ENCODE measurements at regions not wholly inside any gene's neighbourhood (a gene's known extent, or its start where the extent isn't known, plus 50 kb on each side); places are given as distances from the start of the nearest gene placed in this dataset.
"Not testable (repeated sequence)": the region's sequence is repeated elsewhere in the genome, so short reads cannot be mapped to it uniquely, and the experiment has no call there.

- DNase-seq = not testable (repeated sequence)
Measured at GRCh38 chrX:1053600-1053999, 158.8 kb downstream of the CRLF2 start.

DNA sequence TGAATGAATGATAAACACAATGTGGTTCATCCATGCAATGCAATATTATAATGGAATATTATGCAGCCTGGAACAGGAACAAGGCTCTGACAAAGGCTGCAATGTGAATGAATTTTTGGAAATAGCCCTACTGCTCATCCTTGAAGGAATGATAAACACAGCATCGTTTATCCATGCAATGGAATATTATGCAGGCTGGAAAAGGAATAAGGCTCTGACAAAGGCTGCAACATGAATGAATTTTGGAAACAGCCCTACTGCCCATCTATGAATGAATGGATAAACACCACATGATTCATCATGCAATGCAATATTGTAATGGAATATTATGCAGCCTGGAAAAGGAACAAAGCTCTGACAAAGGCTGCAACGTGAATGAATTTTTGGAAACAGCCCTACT is 159.4 kb downstream of the CRLF2 start:
- no peak for DNase-seq

DNA sequence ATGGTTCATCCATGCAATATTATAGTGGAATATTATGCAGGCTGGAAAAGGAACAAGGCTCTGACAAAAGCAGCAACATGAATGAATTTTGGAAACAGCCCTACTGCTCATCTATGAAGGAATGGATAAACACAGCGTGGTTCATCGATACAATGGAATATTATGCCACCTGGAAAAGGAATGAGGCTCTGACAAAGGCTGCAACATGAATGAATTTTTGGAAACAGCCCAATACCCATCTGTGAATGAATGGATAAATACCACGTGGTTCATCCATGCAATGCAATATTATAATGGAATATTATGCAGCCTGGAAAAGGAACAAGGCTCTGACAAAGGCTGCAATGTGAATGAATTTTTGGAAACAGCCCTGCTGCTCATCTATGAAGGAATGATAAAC is 160.4 kb downstream of the CRLF2 start:
- DNase-seq = no peak

DNA sequence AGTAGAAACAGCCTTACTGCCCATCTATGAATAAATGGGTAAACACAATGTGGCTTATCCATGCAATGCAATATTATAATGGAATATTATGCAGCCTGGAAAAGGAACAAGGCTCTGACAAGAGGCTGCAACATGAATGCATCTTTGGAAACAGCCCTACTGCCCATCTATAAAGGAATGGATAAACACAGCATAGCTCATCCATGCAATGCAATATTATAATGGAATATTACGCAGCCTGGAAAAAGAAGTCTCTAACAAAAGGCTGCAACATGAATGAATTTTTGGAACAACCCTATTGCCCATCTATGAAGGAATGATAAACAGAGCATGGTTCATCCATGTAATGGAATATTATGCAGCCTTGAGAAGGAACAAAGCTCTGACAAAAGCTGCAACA is 161.0 kb downstream of the CRLF2 start:
- DNase-seq = no peak

- DNase-seq = no peak
Measured at GRCh38 chrX:1045680-1046314, 166.7 kb downstream of the CRLF2 start.

DNA sequence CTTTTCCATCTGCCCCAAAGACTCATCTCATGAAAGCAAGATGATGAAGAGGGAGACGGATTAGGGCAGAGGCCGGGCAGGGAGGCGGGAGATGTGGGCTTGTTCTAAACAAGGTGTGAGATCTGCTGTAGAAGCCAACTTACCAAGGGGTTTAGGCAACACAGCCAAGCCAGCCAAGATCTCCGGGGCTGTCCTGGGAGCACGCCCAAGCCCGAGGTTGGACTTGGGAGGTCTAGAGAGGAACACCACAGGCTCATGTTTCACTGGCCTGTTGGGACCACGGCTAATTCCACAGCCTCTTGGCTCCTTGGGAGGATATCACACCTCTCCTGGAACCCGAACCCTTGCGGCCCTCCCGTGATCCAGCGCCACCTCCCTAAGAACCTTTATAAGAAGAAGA is 171.4 kb downstream of the CRLF2 start:
- DNase-seq = no peak

- DNase-seq = not testable (repeated sequence)
Measured at GRCh38 chrX:1035931-1036330, 176.5 kb downstream of the CRLF2 start.

- DNase-seq = no peak
Measured at GRCh38 chrX:1035206-1035605, 177.2 kb downstream of the CRLF2 start.

DNA sequence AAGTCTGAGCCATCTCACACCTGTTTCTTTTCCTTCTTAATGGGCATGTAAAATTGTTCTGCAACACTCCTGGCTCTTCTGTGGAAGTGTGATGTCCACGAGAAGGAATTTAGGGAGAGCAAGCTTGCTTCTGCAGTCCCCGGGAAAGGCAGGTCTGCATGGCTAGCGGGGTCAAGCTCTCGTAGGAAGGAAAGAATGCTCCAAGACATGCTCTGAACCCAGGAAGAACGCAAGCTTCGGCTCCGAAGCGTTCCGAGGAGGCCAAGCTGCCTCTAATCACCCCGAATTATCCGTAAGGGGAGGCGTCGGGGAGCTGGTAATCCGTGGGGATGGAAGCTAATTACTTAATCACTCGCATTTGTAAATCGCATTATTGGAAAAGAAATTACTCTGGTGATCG is 177.7 kb downstream of the CRLF2 start:
- DNase-seq = no peak

DNA sequence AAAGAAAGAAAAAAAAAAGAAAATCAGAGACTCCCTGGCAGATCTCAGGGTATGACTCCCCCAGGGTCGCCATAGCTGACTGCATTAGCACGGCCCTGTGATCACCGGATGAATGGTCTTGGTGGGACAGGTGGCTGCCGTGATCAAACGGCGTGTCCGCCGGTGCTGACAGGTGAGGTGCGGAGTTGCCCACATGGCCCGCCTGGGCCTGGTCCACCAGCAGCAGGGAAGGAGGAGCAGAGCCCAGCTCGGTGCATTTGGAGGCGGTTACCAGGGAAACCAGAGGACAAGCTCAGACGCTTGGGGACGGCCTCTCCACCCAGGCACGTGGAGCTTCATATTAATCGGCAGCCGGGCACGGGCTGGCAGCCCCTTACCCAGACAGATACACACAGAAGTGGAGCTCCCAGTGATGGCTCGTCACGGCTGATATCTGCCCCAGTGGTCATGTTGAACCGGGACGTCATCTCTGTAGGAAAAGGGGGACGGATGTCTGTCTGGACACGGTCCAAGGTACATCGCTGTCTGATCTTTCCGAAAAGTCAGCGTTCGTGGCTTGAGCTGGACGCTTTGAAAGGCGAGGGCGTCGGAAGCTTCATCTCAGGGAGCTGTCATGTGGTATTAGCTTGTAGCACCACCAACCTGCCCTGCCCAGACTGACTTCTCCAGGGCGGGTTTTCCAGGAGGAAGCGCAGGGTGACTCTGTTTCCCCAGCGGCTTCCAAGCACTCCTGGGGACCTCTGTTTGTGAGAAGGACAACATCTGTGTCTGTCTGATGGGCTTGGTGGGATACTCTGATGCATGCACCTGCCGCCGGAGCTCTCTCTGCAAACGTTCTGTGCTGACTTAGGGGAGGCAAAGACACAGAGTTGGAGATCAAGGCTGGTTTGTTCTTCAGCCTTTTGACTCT is 180.7 kb downstream of the CRLF2 start:
- no peak for DNase-seq

- DNase-seq = no peak
Measured at GRCh38 chrX:1029494-1029893, 183.0 kb downstream of the CRLF2 start.

DNA sequence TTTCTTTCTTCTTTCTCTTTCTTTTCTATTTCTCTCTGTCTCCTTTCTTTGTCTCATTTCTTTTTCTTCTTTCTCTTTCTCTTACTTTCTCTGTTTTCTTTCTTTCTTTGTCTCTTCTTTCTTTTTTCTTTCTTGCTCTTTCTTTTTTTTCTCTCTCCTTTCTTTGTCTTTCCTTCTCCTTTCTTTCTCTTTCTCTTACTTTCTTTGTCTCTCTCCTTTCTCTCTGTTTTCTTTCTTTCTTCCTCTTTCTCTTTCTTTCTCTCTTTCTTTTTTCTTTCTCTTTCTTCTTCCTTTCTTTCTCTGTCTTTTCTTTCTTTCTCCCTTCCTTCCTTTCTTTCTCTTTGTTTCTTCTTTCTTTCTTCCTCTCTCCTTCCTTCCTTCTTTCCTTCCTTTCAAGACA is 184.8 kb downstream of the CRLF2 start:
- no peak for DNase-seq

GRCh38 chrX:1027133-1027532 is 185.3 kb downstream of the CRLF2 start:
- no peak for DNase-seq

- no peak for DNase-seq
Measured at GRCh38 chrX:1026263-1027015, 186.0 kb downstream of the CRLF2 start.

GRCh38 chrX:1025413-1025812 is 187.0 kb downstream of the CRLF2 start:
- no peak for DNase-seq

DNA sequence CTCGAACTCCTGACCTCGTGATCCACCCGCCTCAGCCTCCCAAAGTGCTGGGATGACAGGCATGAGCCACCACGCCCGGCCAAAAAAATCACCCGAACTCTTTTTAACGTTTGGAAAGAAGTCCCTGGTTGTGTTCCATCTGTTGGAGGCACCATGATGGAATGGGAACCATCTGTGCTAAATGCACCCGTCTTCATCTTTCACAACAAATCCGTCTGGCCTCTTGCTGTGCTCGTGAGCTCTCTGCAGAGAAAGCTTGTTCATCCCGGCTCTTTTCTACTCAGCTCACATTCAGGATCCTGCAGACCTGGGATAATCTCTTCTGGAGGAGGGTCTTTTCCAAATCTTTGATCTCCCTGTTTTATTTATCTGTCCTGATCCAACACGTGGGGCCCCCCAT is 188.8 kb downstream of the CRLF2 start:
- DNase-seq = no peak

GRCh38 chrX:1021314-1021993 is 191.0 kb downstream of the CRLF2 start:
- not testable (repeated sequence) for DNase-seq

GRCh38 chrX:1020634-1021166 is 191.7 kb downstream of the CRLF2 start:
- no peak for DNase-seq

GRCh38 chrX:1016926-1017325 is 195.5 kb downstream of the CRLF2 start:
- not testable (repeated sequence) for DNase-seq

- DNase-seq = not testable (repeated sequence)
Measured at GRCh38 chrX:1016281-1016680, 196.2 kb downstream of the CRLF2 start.

DNA sequence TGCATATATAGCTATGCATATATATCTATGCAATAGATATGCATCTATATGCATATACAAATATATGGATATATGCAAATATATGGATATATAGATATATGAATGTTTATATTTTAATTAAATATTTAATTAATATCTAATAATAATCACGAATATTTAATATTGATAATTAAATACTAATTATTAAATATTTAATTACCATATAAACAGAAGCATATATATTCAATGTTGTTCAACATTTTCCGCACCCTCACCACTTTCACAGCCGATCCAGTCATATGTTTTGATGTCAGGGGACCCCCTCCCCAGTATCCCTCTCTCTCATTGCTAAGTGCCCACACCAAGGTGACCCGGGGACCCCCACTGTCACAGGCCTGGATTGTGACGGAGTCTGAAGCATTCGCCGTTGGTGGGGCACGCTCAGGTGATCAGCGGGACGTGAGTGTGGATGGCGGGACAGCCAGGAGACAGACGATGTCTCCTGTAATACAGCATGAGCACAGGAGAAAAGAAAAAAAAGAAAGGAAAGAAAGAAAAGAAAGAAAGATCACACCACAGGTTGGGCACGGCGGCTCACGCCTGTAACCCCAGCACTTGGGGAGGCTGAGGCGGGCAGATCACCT is 199.7 kb downstream of the CRLF2 start:
- DNase-seq = no peak

DNA sequence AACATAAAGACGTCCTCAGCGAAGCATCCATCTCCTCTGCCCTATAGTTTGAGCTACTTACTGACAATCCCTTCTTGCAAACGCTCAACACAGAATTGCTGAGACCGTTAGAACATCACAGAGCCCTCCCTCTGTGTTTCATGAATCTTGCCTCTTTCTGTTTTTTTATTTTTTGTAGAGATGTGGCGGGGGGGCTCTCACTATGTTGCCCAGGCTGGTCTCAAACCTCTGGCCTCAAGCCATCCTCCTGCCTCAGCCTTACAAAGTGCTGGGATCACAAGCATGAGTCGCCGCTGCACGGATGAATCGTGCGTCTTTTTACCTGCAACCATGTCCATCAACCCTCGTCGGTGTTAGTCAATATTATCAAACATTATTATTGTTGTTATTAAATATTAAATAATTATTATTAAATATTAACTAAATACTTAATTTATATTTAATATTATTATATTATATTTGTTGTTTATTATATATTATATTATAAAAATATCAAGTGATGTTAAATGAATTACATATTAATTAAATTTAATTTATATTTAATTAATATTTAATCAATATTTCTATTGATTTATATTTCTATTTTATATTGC is 200.7 kb downstream of the CRLF2 start:
- no peak for DNase-seq

Data from CD4-positive, alpha-beta T cell treated with Interferon gamma for 1 hour (primary cell).